NT2/D1 (cell line): ENCODE measurements at regions not wholly inside any gene's neighbourhood (a gene's known extent, or its start where the extent isn't known, plus 50 kb on each side); places are given as distances from the start of the nearest gene placed in this dataset.

Source experiments
- DNase-seq: peaks from one replicate; pipeline ENCODE4 v3.0.0-alpha.2; 2011; ENCODE audit warnings: low read depth, low spot score
- H3K27me3 ChIP-seq: 2 replicates; pipeline ENCODE4 v1.6.0; 2011; ENCODE audit warnings: mild to moderate bottlenecking; ENCODE audit not compliant: insufficient read length, insufficient read depth
- H3K36me3 ChIP-seq: 2 replicates; pipeline ENCODE4 v1.6.1; 2011; ENCODE audit warnings: mild to moderate bottlenecking, low read length, mixed read lengths; ENCODE audit not compliant: insufficient read depth, insufficient read length
- H3K4me1 ChIP-seq: 2 replicates; pipeline ENCODE4 v1.5.1; 2011; ENCODE audit not compliant: insufficient read depth, insufficient read length
- H3K4me3 ChIP-seq: 2 replicates; pipeline ENCODE4 v1.5.1; 2011; ENCODE audit warnings: low read depth; ENCODE audit not compliant: insufficient read length
- H3K9ac ChIP-seq: 2 replicates; pipeline ENCODE4 v1.6.0; 2011; ENCODE audit warnings: low read depth; ENCODE audit not compliant: insufficient read length
- H3K9me3 ChIP-seq: 2 replicates; pipeline ENCODE4 v1.5.1; 2011; ENCODE audit warnings: mild to moderate bottlenecking, low read length; ENCODE audit not compliant: insufficient read depth
- SUZ12 ChIP-seq: IDR thresholded peaks from 2 replicates; pipeline ENCODE4 v1.6.1; 2011; ENCODE audit not compliant: insufficient read length, insufficient read depth; ENCODE audit errors: extremely low read depth
- YY1 ChIP-seq: IDR thresholded peaks from 2 replicates; pipeline ENCODE4 v1.6.1; 2011; ENCODE audit not compliant: insufficient read length, insufficient read depth
- ZNF274 ChIP-seq: IDR thresholded peaks from 2 replicates; pipeline ENCODE4 v1.6.1; 2011; ENCODE audit warnings: mild to moderate bottlenecking, low read depth, low read length

- no peak for DNase-seq
- Histone ChIP-seq H3K27me3 (no peaks in the 10 kb centered on the region), H3K9me3 (no peaks in the 10 kb centered on the region), H3K4me3 (no peak overlapping the region), H3K9ac (no peak overlapping the region), H3K36me3 (no peaks in the 10 kb centered on the region), H3K4me1 (peaks cover 5% of the 10 kb centered on the region)
- TF ChIP-seq SUZ12 (no peak), YY1 (no peak), ZNF274 (no peak)
Measured at GRCh38 chr5:133840168-133840567, 128.3 kb downstream of the C5orf15 start.

- H3K27me3 ChIP-seq: no peaks in the 10 kb centered on the region
- DNase-seq: no peak
- H3K4me1 ChIP-seq: peaks cover 5% of the 10 kb centered on the region
- no peaks in the 10 kb centered on the region for H3K36me3 ChIP-seq
- H3K4me3 ChIP-seq: no peak overlapping the region
- no peak overlapping the region for H3K9ac ChIP-seq
- H3K9me3 ChIP-seq: no peaks in the 10 kb centered on the region
- TF ChIP-seq YY1 (no peak), SUZ12 (no peak), ZNF274 (no peak)
Measured at GRCh38 chr5:133839721-133840120, 128.7 kb downstream of the C5orf15 start.

GRCh38 chr5:133839090-133839489 is 129.3 kb downstream of the C5orf15 start:
- Histone ChIP-seq H3K36me3 (no peaks in the 10 kb centered on the region), H3K4me1 (peaks cover 3% of the 10 kb centered on the region), H3K9ac (no peak overlapping the region), H3K9me3 (no peaks in the 10 kb centered on the region), H3K4me3 (no peak overlapping the region), H3K27me3 (no peaks in the 10 kb centered on the region)
- DNase-seq: no peak
- TF ChIP-seq ZNF274: no peak
- no peak for TF ChIP-seq YY1
- no peak for TF ChIP-seq SUZ12

GRCh38 chr5:133838286-133838685 is 130.1 kb downstream of the C5orf15 start:
- no peak overlapping the region for H3K9ac ChIP-seq
- H3K4me3 ChIP-seq: no peak overlapping the region
- no peak for TF ChIP-seq SUZ12
- TF ChIP-seq ZNF274: no peak
- TF ChIP-seq YY1: no peak
- H3K9me3 ChIP-seq: no peaks in the 10 kb centered on the region
- H3K27me3 ChIP-seq: no peaks in the 10 kb centered on the region
- H3K36me3 ChIP-seq: no peaks in the 10 kb centered on the region
- DNase-seq: no peak
- peaks cover under 1% of the 10 kb centered on the region for H3K4me1 ChIP-seq

GRCh38 chr5:133831491-133832224 is 136.8 kb downstream of the C5orf15 start:
- Histone ChIP-seq H3K27me3 (no peaks in the 10 kb centered on the region), H3K9me3 (no peaks in the 10 kb centered on the region), H3K4me1 (no peaks in the 10 kb centered on the region), H3K9ac (no peak overlapping the region), H3K36me3 (no peaks in the 10 kb centered on the region), H3K4me3 (no peak overlapping the region)
- DNase-seq: no peak
- TF ChIP-seq YY1: no peak
- TF ChIP-seq ZNF274: no peak
- no peak for TF ChIP-seq SUZ12

GRCh38 chr5:133830911-133831310 is 137.5 kb downstream of the C5orf15 start:
- no peaks in the 10 kb centered on the region for H3K9me3 ChIP-seq
- TF ChIP-seq YY1: no peak
- TF ChIP-seq ZNF274: no peak
- TF ChIP-seq SUZ12: no peak
- H3K9ac ChIP-seq: no peak overlapping the region
- no peak overlapping the region for H3K4me3 ChIP-seq
- DNase-seq: no peak
- no peaks in the 10 kb centered on the region for H3K27me3 ChIP-seq
- no peaks in the 10 kb centered on the region for H3K4me1 ChIP-seq
- H3K36me3 ChIP-seq: no peaks in the 10 kb centered on the region

- Histone ChIP-seq H3K27me3 (no peaks in the 10 kb centered on the region), H3K36me3 (no peaks in the 10 kb centered on the region), H3K4me1 (no peaks in the 10 kb centered on the region)
Measured at GRCh38 chr5:133830281-133830680, 138.1 kb downstream of the C5orf15 start.

GRCh38 chr5:133829786-133830185 is 138.6 kb downstream of the C5orf15 start:
- no peak for TF ChIP-seq YY1
- no peak for TF ChIP-seq SUZ12
- TF ChIP-seq ZNF274: no peak
- Histone ChIP-seq H3K27me3 (no peaks in the 10 kb centered on the region), H3K36me3 (no peaks in the 10 kb centered on the region), H3K4me1 (no peaks in the 10 kb centered on the region), H3K9ac (no peak overlapping the region), H3K4me3 (no peak overlapping the region), H3K9me3 (no peaks in the 10 kb centered on the region)
- no peak for DNase-seq

More at GRCh38 chr5:133830281-133830680, 138.1 kb downstream of the C5orf15 start:
- Histone ChIP-seq H3K9me3 (no peaks in the 10 kb centered on the region), H3K4me3 (no peak overlapping the region), H3K9ac (no peak overlapping the region)
- no peak for TF ChIP-seq YY1
- TF ChIP-seq ZNF274: no peak
- no peak for TF ChIP-seq SUZ12
- no peak for DNase-seq
